ENCODE measurements at regions not wholly inside any gene's neighbourhood (a gene's known extent, or its start where the extent isn't known, plus 50 kb on each side); places are given as distances from the start of the nearest gene placed in this dataset.

DNA sequence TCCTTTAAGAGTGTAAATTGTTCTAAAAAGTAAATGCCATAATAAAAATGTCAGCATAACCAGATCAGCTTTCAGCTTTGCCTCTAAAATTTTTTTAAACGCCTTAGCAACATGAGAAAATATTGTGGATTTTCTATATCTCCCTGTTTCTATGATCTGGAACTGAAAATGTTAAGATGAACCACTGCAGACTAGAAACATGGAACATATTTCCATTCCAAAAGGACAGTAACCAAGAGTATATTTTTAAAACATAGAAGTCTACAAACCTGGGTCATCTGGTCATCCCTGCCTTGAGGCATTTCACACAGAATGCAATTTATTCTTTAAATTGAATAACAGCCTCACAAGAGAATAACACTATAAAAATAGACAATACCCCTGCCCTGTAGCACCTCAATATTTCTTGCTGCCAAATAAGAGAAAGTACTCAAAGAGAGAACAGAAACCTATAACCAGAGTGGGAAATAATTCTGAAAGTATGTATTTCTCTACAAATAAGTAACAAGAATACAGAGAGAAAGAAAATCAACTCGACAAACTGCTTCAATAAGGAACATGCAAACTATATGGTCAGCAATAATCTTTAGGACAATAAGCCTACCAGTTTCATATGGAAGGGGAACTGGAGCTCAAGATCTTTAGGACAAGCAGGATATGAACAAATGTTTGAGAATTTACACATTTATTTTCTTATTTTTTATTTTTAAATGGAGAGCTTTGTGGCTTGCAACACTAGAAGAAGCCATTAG, 949.0 kb downstream of the EPHA3 start:
- peaks cover 0 to 3% (median 0%) of the 10 kb centered on the region in 4 experiments; a peak in 1 of 7 replicates for H3K4me1 ChIP-seq (replicated peaks in 1 of 4; ENCODE audit: control insufficient read depth in 3 of 4, insufficient read depth in 4 of 4, low read length in 3 of 4)
- POLR2A ChIA-PET (ENCODE audit: partially characterized antibody): interaction anchor here (1.0 kb wide), 1 partner anchor 9 kb away, joined by 3 read pairs; no protein-coding TSS in a partner anchor
- H4K20me1 ChIP-seq (replicated peaks in 1 of 2; ENCODE audit: control insufficient read depth in 1 of 2, insufficient read depth in 2 of 2, low read length in 2 of 2): no peaks in the 10 kb centered on the region
- TF ChIP-seq ASH2L (IDR thresholded peaks at IDR 0.05; ENCODE audit: low read length): no peak
- TF ChIP-seq RBBP5 (IDR thresholded peaks at IDR 0.05; ENCODE audit: borderline replicate concordance, low read depth, low read length): no peak
- TF ChIP-seq RAD21 (IDR thresholded peaks at IDR 0.05 in 1 of 2, conservative IDR thresholded peaks at IDR 0.05 in 1 of 2; ENCODE audit: low read depth in 2 of 2, low read length in 2 of 2): no peak
- no peak for TF ChIP-seq PHF8 (conservative IDR thresholded peaks at IDR 0.05; ENCODE audit: low read depth, low read length)
- TF ChIP-seq CHD2 (IDR thresholded peaks at IDR 0.05; ENCODE audit: low read length): no peak
- TF ChIP-seq JUN (IDR thresholded peaks at IDR 0.05; ENCODE audit: low read depth, low read length): no peak
- no peak for TF ChIP-seq SUZ12 (IDR thresholded peaks at IDR 0.05; ENCODE audit: low read length)
- TF ChIP-seq, protein P1, sequence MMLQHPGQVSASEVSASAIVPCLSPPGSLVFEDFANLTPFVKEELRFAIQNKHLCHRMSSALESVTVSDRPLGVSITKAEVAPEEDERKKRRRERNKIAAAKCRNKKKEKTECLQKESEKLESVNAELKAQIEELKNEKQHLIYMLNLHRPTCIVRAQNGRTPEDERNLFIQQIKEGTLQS (IDR thresholded peaks at IDR 0.05; ENCODE audit: insufficient read depth, low read depth, low read length): no peak
- TF ChIP-seq KDM1A (IDR thresholded peaks at IDR 0.05; ENCODE audit: borderline replicate concordance, low read length): no peak
- TF ChIP-seq EZH2 (IDR thresholded peaks at IDR 0.05; ENCODE audit: low read depth, low read length, severe bottlenecking): no peak
- no peak for TF ChIP-seq NANOG (IDR thresholded peaks at IDR 0.05; ENCODE audit: insufficient read depth, low read depth, low read length, poor library complexity, severe bottlenecking)
- TF ChIP-seq GABPA (IDR thresholded peaks at IDR 0.05; ENCODE audit: borderline replicate concordance, insufficient read depth, low read length): no peak

More for the DNA sequence above, 949.0 kb downstream of the EPHA3 start:
- Histone ChIP-seq H3K18ac (ENCODE audit: extremely low read depth, low read length) (no peak overlapping the region), H3K4me3 (ENCODE audit: extremely low read depth in 1 of 4, insufficient read depth in 2 of 4, low read depth in 3 of 4, low read length in 4 of 4) (no peak overlapping the region), H3K4ac (replicated peaks; ENCODE audit: insufficient read length, low read depth, low read length) (no peak overlapping the region), H3K9ac (replicated peaks in 1 of 4; ENCODE audit: extremely low read depth in 1 of 4, low read depth in 3 of 4, low read length in 3 of 4) (no peak overlapping the region), H2BK12ac (ENCODE audit: low read depth, low read length) (no peak overlapping the region), H4K91ac (replicated peaks; ENCODE audit: insufficient read length, low read length) (no peak overlapping the region), H2BK20ac (ENCODE audit: low read length) (no peak overlapping the region), H3K79me1 (ENCODE audit: low read depth, low read length) (no peaks in the 10 kb centered on the region), H2BK15ac (ENCODE audit: low read length) (no peak overlapping the region), H3K9me3 (ENCODE audit: insufficient read depth in 2 of 2, low read depth in 1 of 2, low read length in 1 of 2) (no peaks in the 10 kb centered on the region), H3K27ac (ENCODE audit: low read depth, low read length) (no peak overlapping the region), H2BK5ac (ENCODE audit: low read depth, low read length) (no peak overlapping the region), H4K8ac (ENCODE audit: extremely low read depth, insufficient read depth, low read length) (no peak overlapping the region), H3K36me3 (ENCODE audit: control insufficient read depth in 2 of 4, insufficient read depth in 4 of 4, low read length in 3 of 4) (no peaks in the 10 kb centered on the region), H3K23me2 (ENCODE audit: low read depth, low read length) (no peaks in the 10 kb centered on the region), H3K27me3 (replicated peaks in 1 of 4; ENCODE audit: control insufficient read depth in 3 of 4, extremely low read depth in 1 of 4, insufficient read depth in 3 of 4, low read length in 3 of 4) (no peaks in the 10 kb centered on the region), H3K56ac (replicated peaks; ENCODE audit: insufficient read length, low read depth, low read length) (no peak overlapping the region), H2AFZ (ENCODE audit: low read length) (no peak overlapping the region), H2AK5ac (ENCODE audit: low read depth, low read length) (no peak overlapping the region), H3K79me2 (ENCODE audit: control insufficient read depth in 1 of 2, insufficient read depth in 2 of 2, low read length in 2 of 2) (no peaks in the 10 kb centered on the region), H3K23ac (ENCODE audit: insufficient read length) (no peak overlapping the region), H4K5ac (ENCODE audit: insufficient read length, low read depth, low read length) (no peak overlapping the region), H3K14ac (ENCODE audit: insufficient read length) (no peak overlapping the region), H2BK120ac (replicated peaks; ENCODE audit: low read depth, low read length) (no peak overlapping the region), H3K4me2 (ENCODE audit: insufficient read depth in 1 of 2, low read depth in 2 of 2, low read length in 2 of 2) (no peak overlapping the region)
- CTCF ChIA-PET (ENCODE audit: partially characterized antibody): no interaction called here
- DNase-seq (ENCODE audit: low read depth in 1 of 2, low spot score in 2 of 2): no peak
- 95% methylated on average over 2 of the region's 2 CpGs; no CpG with 5 or more reads in 1 of the 2 experiments for WGBS, 2 experiments (ENCODE audit: extremely low coverage in 1 of 2, insufficient coverage in 1 of 2, insufficient read length in 1 of 2, insufficient replicate concordance in 2 of 2, low coverage in 1 of 2, low lambda C conversion rate in 2 of 2, missing lambda C conversion rate in 1 of 2)
- FAIRE-seq: no peak

Data from H1 (cell line).